ENCODE measurements at regions not wholly inside any gene's neighbourhood (a gene's known extent, or its start where the extent isn't known, plus 50 kb on each side); places are given as distances from the start of the nearest gene placed in this dataset.

- H3K4me3 ChIP-seq, result no peak overlapping the region
- no peaks in the 10 kb centered on the region for H3K4me1 ChIP-seq
- H3K36me3 ChIP-seq, result no peaks in the 10 kb centered on the region
- no peaks in the 10 kb centered on the region for H3K9me3 ChIP-seq
- H3K27ac ChIP-seq (replicated peaks in 1 of 4), result no peak overlapping the region
- TF ChIP-seq POLR2AphosphoS5 (IDR thresholded peaks at IDR 0.05), result no peak
- no peak for TF ChIP-seq POLR2A (IDR thresholded peaks at IDR 0.05; ENCODE audit: low read depth)
- no peak for TF ChIP-seq CTCF (IDR thresholded peaks at IDR 0.05)
- TF ChIP-seq EP300 (IDR thresholded peaks at IDR 0.05), result no peak
- H3K27me3 ChIP-seq, result no peaks in the 10 kb centered on the region
- DNase-seq (ENCODE audit: extremely low spot score), result no peak
- WGBS, result 79% methylated on average over 2 of the region's 2 CpGs
- intact Hi-C loops (cut with DNase I), result no loop called here
Observed at GRCh38 chr7:85924062-85924461, 719.6 kb upstream of the GRM3 start.

- H3K4me1 ChIP-seq, result no peaks in the 10 kb centered on the region
- TF ChIP-seq CTCF (IDR thresholded peaks at IDR 0.05), result no peak
- TF ChIP-seq EP300 (IDR thresholded peaks at IDR 0.05), result no peak
- no peak for TF ChIP-seq POLR2A (IDR thresholded peaks at IDR 0.05; ENCODE audit: low read depth)
- intact Hi-C loops (cut with DNase I), result no loop called here
- H3K4me3 ChIP-seq, result no peak overlapping the region
- no peak overlapping the region for H3K27ac ChIP-seq (replicated peaks in 1 of 4)
- no peaks in the 10 kb centered on the region for H3K27me3 ChIP-seq
- peaks cover 0 to 6% (median 0%) of the 10 kb centered on the region in 4 donors for H3K9me3 ChIP-seq
- H3K36me3 ChIP-seq, result no peaks in the 10 kb centered on the region
- no peak for DNase-seq (ENCODE audit: extremely low spot score)
Observed at GRCh38 chr7:85916016-85916415, 727.7 kb upstream of the GRM3 start.

GRCh38 chr7:85914437-85914836 is 727.6 kb upstream of the SEMA3D start:
- intact Hi-C loops (cut with DNase I), result no loop called here
- peaks cover 0 to 6% (median 0%) of the 10 kb centered on the region in 4 donors for H3K9me3 ChIP-seq
- H3K27me3 ChIP-seq, result no peaks in the 10 kb centered on the region
- H3K36me3 ChIP-seq, result no peaks in the 10 kb centered on the region
- TF ChIP-seq POLR2A (IDR thresholded peaks at IDR 0.05; ENCODE audit: low read depth), result no peak
- TF ChIP-seq EP300 (IDR thresholded peaks at IDR 0.05), result no peak
- TF ChIP-seq POLR2AphosphoS5 (IDR thresholded peaks at IDR 0.05), result no peak
- TF ChIP-seq CTCF (IDR thresholded peaks at IDR 0.05), result no peak
- H3K27ac ChIP-seq (replicated peaks in 1 of 4), result no peak overlapping the region
- no peak for DNase-seq (ENCODE audit: extremely low spot score)
- H3K4me1 ChIP-seq, result no peaks in the 10 kb centered on the region
- H3K4me3 ChIP-seq, result no peak overlapping the region
- WGBS, result 89% methylated on average over 2 of the region's 2 CpGs

- 79% methylated on average over 1 of the region's 1 CpG for WGBS
- H3K4me1 ChIP-seq, result no peaks in the 10 kb centered on the region
- intact Hi-C loops (cut with DNase I), result no loop called here
- no peak for DNase-seq (ENCODE audit: extremely low spot score)
- no peak overlapping the region for H3K4me3 ChIP-seq
- TF ChIP-seq EP300 (IDR thresholded peaks at IDR 0.05) (no peak), CTCF (IDR thresholded peaks at IDR 0.05) (no peak), POLR2A (IDR thresholded peaks at IDR 0.05; ENCODE audit: low read depth) (no peak), POLR2AphosphoS5 (IDR thresholded peaks at IDR 0.05) (no peak)
- no peaks in the 10 kb centered on the region for H3K36me3 ChIP-seq
- H3K27me3 ChIP-seq, result no peaks in the 10 kb centered on the region
- no peak overlapping the region for H3K27ac ChIP-seq (replicated peaks in 1 of 4)
- H3K9me3 ChIP-seq, result peaks cover 0 to 6% (median 0%) of the 10 kb centered on the region in 4 donors
Observed at GRCh38 chr7:85908051-85908450, 721.2 kb upstream of the SEMA3D start.

- Histone ChIP-seq H3K27ac (replicated peaks in 1 of 4) (no peak overlapping the region), H3K4me1 (no peaks in the 10 kb centered on the region), H3K27me3 (no peaks in the 10 kb centered on the region), H3K9me3 (no peaks in the 10 kb centered on the region), H3K4me3 (no peak overlapping the region), H3K36me3 (no peaks in the 10 kb centered on the region)
- intact Hi-C loops (cut with DNase I), result loop anchor here (10.0 kb wide), 1 partner anchor 577 kb away; no protein-coding TSS in a partner anchor
- no peak for TF ChIP-seq POLR2A (IDR thresholded peaks at IDR 0.05; ENCODE audit: low read depth)
- no peak for TF ChIP-seq CTCF (IDR thresholded peaks at IDR 0.05)
- TF ChIP-seq POLR2AphosphoS5 (IDR thresholded peaks at IDR 0.05), result no peak
- no peak for TF ChIP-seq EP300 (IDR thresholded peaks at IDR 0.05)
- DNase-seq (ENCODE audit: extremely low spot score), result no peak
- WGBS, result 59% methylated on average over 1 of the region's 1 CpG
Observed at GRCh38 chr7:85897967-85898366, 711.1 kb upstream of the SEMA3D start.

Measured in esophagus muscularis mucosa (tissue), 4 donors.